K562 (cell line): ENCODE measurements at regions not wholly inside any gene's neighbourhood (a gene's known extent, or its start where the extent isn't known, plus 50 kb on each side); places are given as distances from the start of the nearest gene placed in this dataset.

Experiments
- ATAC-seq: fragments of 200-7000 bp; cut with Tn5 transposase; 3 replicates; pipeline ENCODE4 v1.9.1; 2020; ENCODE audit warnings: moderate library complexity
- BruUV-seq: library from RNA; stranded (reverse); fragments of 400-500 nt; replicated peaks from 2 replicates; lab custom pipeline; 2021; lab: Mats Ljungman, UMichigan
- CTCF ChIA-PET: fragments of 300-600 bp; formaldehyde crosslinking; extraction: SDS; loops from one replicate; lab custom pipeline; 2021; ENCODE audit warnings: low intra/inter-chr PET ratio; lab: Yijun Ruan, JAX
- POLR2A ChIA-PET: fragments of 300-600, 350-650 bp; sonication (Branson Sonifier 250); formaldehyde crosslinking; extraction: SDS; loops from one replicate; lab custom pipeline; 2021; ENCODE audit warnings: antibody characterized with exemption, inconsistent platforms; lab: Yijun Ruan, JAX
- DNase-seq, 4 experiments: peaks; one replicate each; pipeline versions ENCODE4 v3.0.0 to v3.0.0-alpha.2; 2011 to 2018; ENCODE audit warnings: low spot score in 3 of 4, mixed read lengths in 3 of 4; ENCODE audit errors: extremely low read depth in 1 of 4
- FAIRE-seq: peaks from 2 replicates; lab custom pipeline; 2011; peaks lifted over from hg19 to GRCh38; lab: Jason Lieb, UNC
- H2AFZ ChIP-seq: 2 replicates; pipeline ENCODE4 v1.6.0; 2011; ENCODE audit warnings: low read depth, low read length, control low read depth, inconsistent platforms
- H3K27ac ChIP-seq: fragments of 200-600 bp; 3 replicates; pipeline ENCODE4 v1.8.0; 2011; ENCODE audit warnings: low read depth, mild to moderate bottlenecking, control low read depth, inconsistent platforms, low read length, moderate library complexity, mixed read lengths; ENCODE audit errors: extremely low read depth
- H3K27me3 ChIP-seq, 2 experiments: fragments of 300-600 bp in 1 of 2; 2 replicates in 1 of 2; 3 replicates in 1 of 2; pipeline versions ENCODE4 v1.6.0 to v1.8.0; 2011; ENCODE audit warnings: inconsistent platforms in 2 of 2, low read length in 2 of 2, mild to moderate bottlenecking in 1 of 2, mixed read lengths in 1 of 2, moderate library complexity in 1 of 2; ENCODE audit not compliant: control insufficient read depth in 2 of 2, insufficient read depth in 2 of 2
- H3K36me3 ChIP-seq: fragments of 300-600 bp; 3 replicates; pipeline ENCODE4 v1.8.0; 2011; ENCODE audit warnings: mild to moderate bottlenecking, low read length, inconsistent platforms; ENCODE audit not compliant: control insufficient read depth, insufficient read depth
- H3K4me1 ChIP-seq, 2 experiments: fragments of 200-600 bp in 1 of 2; replicated peaks in 1 of 2; 2 replicates in 1 of 2; 3 replicates in 1 of 2; pipeline versions ENCODE4 v1.5.1 to v1.8.0; 2011; ENCODE audit warnings: inconsistent platforms in 2 of 2, low read length in 2 of 2, mild to moderate bottlenecking in 1 of 2, mixed read lengths in 1 of 2, moderate library complexity in 1 of 2; ENCODE audit not compliant: control insufficient read depth in 2 of 2, insufficient read depth in 2 of 2
- H3K4me2 ChIP-seq: 2 replicates; pipeline ENCODE4 v1.6.1; 2011; ENCODE audit warnings: low read length, control low read depth, inconsistent platforms, mixed read lengths; ENCODE audit not compliant: insufficient read depth
- H3K4me3 ChIP-seq: fragments of 200-600 bp; sonication (generic), shearing (Covaris generic); 2 replicates; pipeline ENCODE4 v1.5.1; 2016; ENCODE audit warnings: control low read depth, inconsistent platforms
- H3K79me2 ChIP-seq: fragments of 200-600 bp; 3 replicates; pipeline ENCODE4 v1.8.0; 2011; ENCODE audit warnings: low read length, inconsistent platforms; ENCODE audit not compliant: control insufficient read depth, insufficient read depth
- H3K9ac ChIP-seq, 2 experiments: 2 replicates each; pipeline versions ENCODE4 v1.6.0 to v1.6.1; 2011; ENCODE audit warnings: low read depth in 2 of 2, low read length in 2 of 2, control low read depth in 1 of 2, inconsistent platforms in 1 of 2, mild to moderate bottlenecking in 1 of 2, mixed read lengths in 1 of 2; ENCODE audit not compliant: insufficient read depth in 1 of 2
- H3K9me1 ChIP-seq: one replicate; pipeline ENCODE4 v1.6.0; 2011; ENCODE audit warnings: inconsistent platforms, mild to moderate bottlenecking, low read length, moderate library complexity; ENCODE audit not compliant: control insufficient read depth, insufficient read depth
- H3K9me3 ChIP-seq: replicated peaks from 2 replicates; pipeline ENCODE4 v1.5.1; 2011; ENCODE audit warnings: low read depth, low read length, inconsistent platforms; ENCODE audit not compliant: control insufficient read depth, insufficient read depth
- H4K20me1 ChIP-seq: replicated peaks from 2 replicates; pipeline ENCODE4 v1.6.1; 2011; ENCODE audit warnings: low read length, inconsistent platforms, mixed read lengths; ENCODE audit not compliant: control insufficient read depth, insufficient read depth
- FOXO4 ChIP-seq: fragments of 450-650 bp; formaldehyde crosslinking; IDR thresholded peaks from 2 replicates; pipeline ENCODE4 v1.4.0; 2020; ENCODE audit warnings: mild to moderate bottlenecking, moderate library complexity
- SP1 ChIP-seq: sonication (generic); formaldehyde crosslinking; IDR thresholded peaks from 2 replicates; pipeline ENCODE4 v1.8.1; 2022; ENCODE audit warnings: mild to moderate bottlenecking, missing genetic modification reagents
- in situ Hi-C: fragments of 300-500 bp; cut with MboI; formaldehyde crosslinking; loops from 4 replicates; pipeline ENCODE4 v1.15.0; 2018; ENCODE audit warnings: inconsistent platforms, mixed read lengths
- intact Hi-C: fragments of 100-400 bp; cut with micrococcal nuclease; formaldehyde crosslinking; loops from 2 replicates; pipeline ENCODE4 v1.14.2; 2022
- TF ChIP-seq, protein P1 (sequence below): fragments of 250-450 bp; sonication (Bioruptor Pico); IDR thresholded peaks from 2 replicates; pipeline ENCODE4 v1.5.0; 2021; ENCODE audit warnings: mild to moderate bottlenecking, moderate library complexity
- TF ChIP-seq, protein P2 (sequence below): fragments of 450-650 bp; formaldehyde crosslinking; IDR thresholded peaks from 2 replicates; pipeline ENCODE4 v1.4.0; 2020; ENCODE audit warnings: mild to moderate bottlenecking, moderate library complexity
- TF ChIP-seq, protein P3 (sequence below): IDR thresholded peaks from 2 replicates; pipeline ENCODE4 v1.6.1; 2011; ENCODE audit warnings: borderline replicate concordance, low read depth, mild to moderate bottlenecking, moderate library complexity, low read length; ENCODE audit not compliant: insufficient read depth, poor library complexity, severe bottlenecking

- no peak overlapping the region for H2AFZ ChIP-seq
- no peak overlapping the region for H3K27ac ChIP-seq
- in situ Hi-C loops: no loop called here
- H3K36me3 ChIP-seq: no peaks in the 10 kb centered on the region
- no peaks in the 10 kb centered on the region for H3K9me3 ChIP-seq
- TF ChIP-seq, protein P1, sequence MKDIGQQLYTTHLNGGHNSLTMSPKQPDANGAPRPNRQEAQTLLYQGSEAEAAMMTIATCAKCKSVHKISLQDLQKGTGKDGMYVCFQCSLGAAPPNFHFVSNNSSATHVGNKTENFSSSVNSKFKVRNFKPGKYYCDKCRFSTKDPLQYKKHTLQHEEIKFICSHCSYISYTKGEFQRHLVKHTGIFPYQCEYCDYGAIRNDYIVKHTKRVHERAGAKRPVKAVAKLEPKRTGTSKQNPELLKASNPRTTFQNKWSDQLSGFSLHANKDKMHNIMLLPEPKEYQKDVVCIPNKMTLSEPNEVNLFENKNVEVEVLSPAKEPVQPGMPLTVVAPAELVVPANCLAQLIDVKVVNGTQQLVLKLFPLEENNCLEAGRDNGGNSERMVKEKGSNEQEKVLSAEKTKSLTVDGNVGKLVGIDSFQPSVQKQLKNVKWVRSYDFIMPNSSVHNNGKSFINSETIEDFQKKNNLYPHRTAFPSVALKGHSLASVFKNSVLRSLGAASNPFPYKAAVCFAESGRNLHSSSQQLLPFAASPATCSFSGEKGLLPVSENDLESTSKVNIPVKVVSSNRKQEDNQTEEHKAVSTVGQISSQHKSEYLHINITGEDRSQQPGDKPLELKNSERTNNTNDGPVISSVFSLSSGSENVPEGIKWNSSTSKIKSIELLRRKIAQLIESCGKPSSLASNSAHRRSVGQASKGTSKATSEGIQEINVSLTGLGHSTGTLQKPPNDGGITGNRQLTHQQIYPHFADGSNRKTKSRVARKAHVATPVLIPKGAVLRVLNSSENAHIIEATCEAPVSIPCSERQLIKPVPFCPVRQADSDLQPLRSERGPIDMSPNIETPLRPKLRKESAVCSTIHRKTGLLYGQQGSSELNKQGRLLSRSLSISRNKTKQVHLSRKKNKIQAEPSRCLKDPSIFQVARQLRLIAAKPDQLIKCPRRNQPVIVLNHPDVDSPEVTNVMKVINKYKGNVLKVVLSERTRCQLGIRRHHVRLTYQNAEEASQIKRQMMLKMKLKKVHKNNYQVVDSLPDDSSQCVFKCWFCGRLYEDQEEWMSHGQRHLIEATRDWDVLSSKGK: no peak
- TF ChIP-seq SP1: no peak
- TF ChIP-seq, protein P2, sequence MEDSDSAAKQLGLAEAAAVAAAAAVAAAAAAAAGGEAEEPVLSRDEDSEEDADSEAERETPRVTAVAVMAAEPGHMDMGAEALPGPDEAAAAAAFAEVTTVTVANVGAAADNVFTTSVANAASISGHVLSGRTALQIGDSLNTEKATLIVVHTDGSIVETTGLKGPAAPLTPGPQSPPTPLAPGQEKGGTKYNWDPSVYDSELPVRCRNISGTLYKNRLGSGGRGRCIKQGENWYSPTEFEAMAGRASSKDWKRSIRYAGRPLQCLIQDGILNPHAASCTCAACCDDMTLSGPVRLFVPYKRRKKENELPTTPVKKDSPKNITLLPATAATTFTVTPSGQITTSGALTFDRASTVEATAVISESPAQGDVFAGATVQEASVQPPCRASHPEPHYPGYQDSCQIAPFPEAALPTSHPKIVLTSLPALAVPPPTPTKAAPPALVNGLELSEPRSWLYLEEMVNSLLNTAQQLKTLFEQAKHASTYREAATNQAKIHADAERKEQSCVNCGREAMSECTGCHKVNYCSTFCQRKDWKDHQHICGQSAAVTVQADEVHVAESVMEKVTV: no peak
- TF ChIP-seq FOXO4 (CRISPR knock-in tag): no peak
- TF ChIP-seq, protein P3, sequence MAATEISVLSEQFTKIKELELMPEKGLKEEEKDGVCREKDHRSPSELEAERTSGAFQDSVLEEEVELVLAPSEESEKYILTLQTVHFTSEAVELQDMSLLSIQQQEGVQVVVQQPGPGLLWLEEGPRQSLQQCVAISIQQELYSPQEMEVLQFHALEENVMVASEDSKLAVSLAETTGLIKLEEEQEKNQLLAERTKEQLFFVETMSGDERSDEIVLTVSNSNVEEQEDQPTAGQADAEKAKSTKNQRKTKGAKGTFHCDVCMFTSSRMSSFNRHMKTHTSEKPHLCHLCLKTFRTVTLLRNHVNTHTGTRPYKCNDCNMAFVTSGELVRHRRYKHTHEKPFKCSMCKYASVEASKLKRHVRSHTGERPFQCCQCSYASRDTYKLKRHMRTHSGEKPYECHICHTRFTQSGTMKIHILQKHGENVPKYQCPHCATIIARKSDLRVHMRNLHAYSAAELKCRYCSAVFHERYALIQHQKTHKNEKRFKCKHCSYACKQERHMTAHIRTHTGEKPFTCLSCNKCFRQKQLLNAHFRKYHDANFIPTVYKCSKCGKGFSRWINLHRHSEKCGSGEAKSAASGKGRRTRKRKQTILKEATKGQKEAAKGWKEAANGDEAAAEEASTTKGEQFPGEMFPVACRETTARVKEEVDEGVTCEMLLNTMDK: no peak
- no peak overlapping the region for H3K4me3 ChIP-seq
- no peak overlapping the region for H3K9ac ChIP-seq
- no peak overlapping the region for H3K4me2 ChIP-seq
- no peaks in the 10 kb centered on the region for H3K9me1 ChIP-seq
- DNase-seq: no peak
- H3K4me1 ChIP-seq: no peaks in the 10 kb centered on the region
- no TSS peak for BruUV-seq
- intact Hi-C loops: no loop called here
- FAIRE-seq: no peak
- CTCF ChIA-PET: no interaction called here
- no peaks in the 10 kb centered on the region for H4K20me1 ChIP-seq
- POLR2A ChIA-PET: no interaction called here
- H3K27me3 ChIP-seq: no peaks in the 10 kb centered on the region
- no peaks in the 10 kb centered on the region for H3K79me2 ChIP-seq
- ATAC-seq: no peak
These were observed 528.3 kb upstream of the PCDH7 start for GRCh38 chr4:30191902-30192301.
